ENCODE measurements at regions not wholly inside any gene's neighbourhood (a gene's known extent, or its start where the extent isn't known, plus 50 kb on each side); places are given as distances from the start of the nearest gene placed in this dataset.

DNA sequence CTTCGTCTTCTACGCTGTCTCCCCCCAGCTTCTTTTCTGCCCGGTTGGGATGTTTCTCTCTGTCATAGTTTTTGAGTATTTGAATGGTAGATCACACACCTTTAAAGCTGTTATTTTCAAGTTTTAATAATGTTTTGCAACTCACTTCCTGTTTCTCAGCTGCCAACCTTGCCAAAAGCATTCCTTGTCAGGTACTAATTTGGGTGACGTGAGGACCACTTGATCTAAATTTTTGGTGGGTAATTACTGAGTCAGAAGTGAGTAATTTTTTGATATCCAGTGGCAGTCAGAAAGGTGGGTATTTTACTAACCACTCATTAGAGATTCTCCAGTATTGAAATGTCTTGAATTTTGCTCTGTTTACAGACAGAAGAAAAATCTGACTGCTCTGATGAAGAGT is 852.4 kb upstream of the FANCL start:
- no peak for DNase-seq
- no peak for ATAC-seq (ENCODE audit: insufficient read depth, low read depth)
- Histone ChIP-seq H3K9me3 (ENCODE audit: insufficient read depth, low read length, severe bottlenecking) (peaks cover 9% of the 10 kb centered on the region), H3K4me3 (ENCODE audit: low read depth in 1 of 2, low read length in 2 of 2) (no peak overlapping the region), H3K27me3 (ENCODE audit: insufficient read depth, low read length, poor library complexity) (no peaks in the 10 kb centered on the region), H4K20me1 (ENCODE audit: insufficient read depth, low read length) (no peaks in the 10 kb centered on the region), H3K4me2 (ENCODE audit: insufficient read depth, low read length) (no peak overlapping the region), H3K4me1 (ENCODE audit: insufficient read depth, low read length) (no peaks in the 10 kb centered on the region), H3K27ac (ENCODE audit: low read length) (no peak overlapping the region), H3K36me3 (ENCODE audit: insufficient read depth, low read length) (no peaks in the 10 kb centered on the region), H3K9ac (ENCODE audit: low read depth, low read length) (no peak overlapping the region), H3K79me2 (ENCODE audit: insufficient read depth, low read length) (no peaks in the 10 kb centered on the region), H2AFZ (ENCODE audit: low read depth, low read length) (no peak overlapping the region)
- TF ChIP-seq, protein P1, sequence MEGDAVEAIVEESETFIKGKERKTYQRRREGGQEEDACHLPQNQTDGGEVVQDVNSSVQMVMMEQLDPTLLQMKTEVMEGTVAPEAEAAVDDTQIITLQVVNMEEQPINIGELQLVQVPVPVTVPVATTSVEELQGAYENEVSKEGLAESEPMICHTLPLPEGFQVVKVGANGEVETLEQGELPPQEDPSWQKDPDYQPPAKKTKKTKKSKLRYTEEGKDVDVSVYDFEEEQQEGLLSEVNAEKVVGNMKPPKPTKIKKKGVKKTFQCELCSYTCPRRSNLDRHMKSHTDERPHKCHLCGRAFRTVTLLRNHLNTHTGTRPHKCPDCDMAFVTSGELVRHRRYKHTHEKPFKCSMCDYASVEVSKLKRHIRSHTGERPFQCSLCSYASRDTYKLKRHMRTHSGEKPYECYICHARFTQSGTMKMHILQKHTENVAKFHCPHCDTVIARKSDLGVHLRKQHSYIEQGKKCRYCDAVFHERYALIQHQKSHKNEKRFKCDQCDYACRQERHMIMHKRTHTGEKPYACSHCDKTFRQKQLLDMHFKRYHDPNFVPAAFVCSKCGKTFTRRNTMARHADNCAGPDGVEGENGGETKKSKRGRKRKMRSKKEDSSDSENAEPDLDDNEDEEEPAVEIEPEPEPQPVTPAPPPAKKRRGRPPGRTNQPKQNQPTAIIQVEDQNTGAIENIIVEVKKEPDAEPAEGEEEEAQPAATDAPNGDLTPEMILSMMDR (IDR thresholded peaks at IDR 0.05; ENCODE audit: borderline replicate concordance, extremely low read depth, low read length, poor library complexity, severe bottlenecking) = no peak
- TF ChIP-seq EZH2 (IDR thresholded peaks at IDR 0.05; ENCODE audit: borderline replicate concordance, low read depth, low read length, severe bottlenecking) = no peak

DNA sequence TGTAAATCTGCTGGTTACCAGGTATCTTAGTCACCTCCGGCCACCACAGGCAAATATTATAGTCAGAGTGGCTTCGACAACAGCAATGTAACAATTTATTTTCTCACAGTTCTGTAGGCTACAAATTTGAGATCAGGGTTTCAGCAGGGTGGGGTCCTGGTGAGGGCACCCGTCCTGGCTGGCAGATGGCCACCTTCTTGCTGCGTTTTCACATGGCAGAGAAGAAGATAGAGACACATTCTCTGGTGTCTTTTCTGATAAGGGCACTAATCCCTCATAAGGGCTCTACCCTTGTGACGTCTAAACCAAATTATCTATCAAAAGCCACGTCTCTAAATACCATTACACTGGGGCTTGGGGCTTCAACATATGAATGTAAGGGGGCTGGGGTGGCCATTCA is 843.2 kb upstream of the FANCL start:
- no peaks in the 10 kb centered on the region for H3K9me3 ChIP-seq (ENCODE audit: insufficient read depth, low read length, severe bottlenecking)
- H3K4me2 ChIP-seq (ENCODE audit: insufficient read depth, low read length) = no peak overlapping the region
- H3K9ac ChIP-seq (ENCODE audit: low read depth, low read length) = no peak overlapping the region
- no peaks in the 10 kb centered on the region for H3K4me1 ChIP-seq (ENCODE audit: insufficient read depth, low read length)
- no peak overlapping the region for H2AFZ ChIP-seq (ENCODE audit: low read depth, low read length)
- no peak for ATAC-seq (ENCODE audit: insufficient read depth, low read depth)
- H4K20me1 ChIP-seq (ENCODE audit: insufficient read depth, low read length) = no peaks in the 10 kb centered on the region
- DNase-seq = no peak
- no peaks in the 10 kb centered on the region for H3K27me3 ChIP-seq (ENCODE audit: insufficient read depth, low read length, poor library complexity)
- no peaks in the 10 kb centered on the region for H3K79me2 ChIP-seq (ENCODE audit: insufficient read depth, low read length)
- no peak overlapping the region for H3K27ac ChIP-seq (ENCODE audit: low read length)
- no peaks in the 10 kb centered on the region for H3K36me3 ChIP-seq (ENCODE audit: insufficient read depth, low read length)
- TF ChIP-seq EZH2 (IDR thresholded peaks at IDR 0.05; ENCODE audit: borderline replicate concordance, low read depth, low read length, severe bottlenecking) = no peak
- TF ChIP-seq, protein P1 (IDR thresholded peaks at IDR 0.05; ENCODE audit: borderline replicate concordance, extremely low read depth, low read length, poor library complexity, severe bottlenecking) = no peak
- H3K4me3 ChIP-seq (ENCODE audit: low read depth in 1 of 2, low read length in 2 of 2) = no peak overlapping the region

DNA sequence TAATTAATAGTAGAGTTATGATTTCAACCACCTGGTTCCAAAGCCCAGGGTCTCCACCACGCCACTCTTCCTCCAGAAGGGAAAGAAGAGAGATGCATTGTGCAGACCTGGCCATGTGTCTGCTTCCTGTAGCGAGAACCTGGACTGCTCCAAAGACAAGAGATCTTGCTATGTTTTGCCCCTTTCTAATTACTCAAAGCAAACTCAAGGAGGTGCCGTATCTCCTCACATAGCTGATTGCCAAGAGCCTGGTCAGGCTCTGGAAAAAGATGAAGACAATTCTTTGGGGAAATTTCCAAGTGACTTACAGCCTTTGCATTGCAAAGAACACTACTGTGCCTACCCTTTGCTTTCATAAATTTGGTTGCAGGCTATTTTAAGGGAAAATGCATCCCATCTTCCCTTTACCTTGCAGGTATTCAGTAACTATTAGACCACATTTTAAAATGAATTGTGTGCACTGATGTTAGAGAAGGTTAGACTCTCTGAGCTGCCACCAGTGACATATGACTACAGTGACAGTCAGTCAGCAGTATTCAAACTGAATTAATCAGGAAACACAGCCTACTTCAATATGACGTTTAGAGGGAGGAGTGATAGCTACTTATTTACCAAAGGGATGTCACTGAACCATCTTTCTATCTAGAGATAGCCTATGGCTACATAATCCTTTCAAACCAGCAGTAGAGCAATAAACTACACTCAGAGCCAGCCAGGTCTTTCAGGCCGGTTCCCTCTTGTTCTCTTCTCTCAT is 842.1 kb upstream of the FANCL start:
- TF ChIP-seq EZH2 (IDR thresholded peaks at IDR 0.05; ENCODE audit: borderline replicate concordance, low read depth, low read length, severe bottlenecking) = no peak
- TF ChIP-seq, protein P1 (IDR thresholded peaks at IDR 0.05; ENCODE audit: borderline replicate concordance, extremely low read depth, low read length, poor library complexity, severe bottlenecking) = peak; percentile 8
- Histone ChIP-seq H3K27me3 (ENCODE audit: insufficient read depth, low read length, poor library complexity) (no peaks in the 10 kb centered on the region), H4K20me1 (ENCODE audit: insufficient read depth, low read length) (no peaks in the 10 kb centered on the region), H3K4me3 (ENCODE audit: low read depth in 1 of 2, low read length in 2 of 2) (no peak overlapping the region), H3K79me2 (ENCODE audit: insufficient read depth, low read length) (no peaks in the 10 kb centered on the region), H2AFZ (ENCODE audit: low read depth, low read length) (no peak overlapping the region), H3K4me1 (ENCODE audit: insufficient read depth, low read length) (no peaks in the 10 kb centered on the region), H3K9ac (ENCODE audit: low read depth, low read length) (no peak overlapping the region), H3K36me3 (ENCODE audit: insufficient read depth, low read length) (no peaks in the 10 kb centered on the region), H3K9me3 (ENCODE audit: insufficient read depth, low read length, severe bottlenecking) (no peaks in the 10 kb centered on the region), H3K27ac (ENCODE audit: low read length) (no peak overlapping the region), H3K4me2 (ENCODE audit: insufficient read depth, low read length) (no peak overlapping the region)
- no peak for DNase-seq
- ATAC-seq (ENCODE audit: insufficient read depth, low read depth) = no peak
